ENCODE measurements at regions not wholly inside any gene's neighbourhood (a gene's known extent, or its start where the extent isn't known, plus 50 kb on each side); places are given as distances from the start of the nearest gene placed in this dataset.

DNA sequence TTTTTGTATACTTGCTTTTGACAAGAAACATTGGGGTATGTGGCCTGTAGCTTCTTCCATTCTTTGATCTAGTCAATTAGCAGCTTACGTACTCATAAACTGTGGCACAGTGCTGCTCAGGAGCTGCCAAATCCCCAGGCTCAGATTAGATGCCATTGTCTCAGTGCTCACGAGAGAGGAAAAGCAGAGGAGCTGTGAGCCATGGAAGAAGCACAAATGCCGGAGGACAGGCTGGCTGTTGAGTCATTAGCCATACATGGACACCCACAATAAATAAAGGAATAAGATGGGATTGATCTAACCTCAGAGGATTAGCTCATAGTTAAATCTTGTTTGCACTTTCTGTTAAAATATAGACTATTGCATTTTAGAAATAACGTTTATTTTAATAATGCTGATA lies 121.7 kb downstream of the POSTN start:
- TF ChIP-seq POLR2A (IDR thresholded peaks at IDR 0.05; ENCODE audit: low read length), result no peak
- TF ChIP-seq GATA1 (IDR thresholded peaks at IDR 0.05; ENCODE audit: low read depth, low read length), result no peak
